Endothelial cell of umbilical vein (primary cell): ENCODE measurements at regions not wholly inside any gene's neighbourhood (a gene's known extent, or its start where the extent isn't known, plus 50 kb on each side); places are given as distances from the start of the nearest gene placed in this dataset.

Experiments used
- CTCF ChIP-seq, 2 donors: IDR thresholded peaks; 1 replicate in 1 of 2; 2 replicates in 1 of 2; pipeline ENCODE4 v1.5.1; 2011; ENCODE audit warnings: low read length in 2 of 2, mild to moderate bottlenecking in 2 of 2, moderate library complexity in 2 of 2, control low read depth in 1 of 2, inconsistent platforms in 1 of 2, low read depth in 1 of 2; ENCODE audit not compliant: insufficient read depth in 1 of 2; ENCODE audit errors: extremely low read depth in 1 of 2
- EZH2 ChIP-seq: IDR thresholded peaks from 2 replicates; pipeline ENCODE4 v1.6.1; 2012; ENCODE audit warnings: borderline replicate concordance, low read depth, mild to moderate bottlenecking, moderate library complexity, low read length, inconsistent platforms; ENCODE audit not compliant: severe bottlenecking
- JUN ChIP-seq: IDR thresholded peaks from 2 replicates; pipeline ENCODE4 v1.6.1; 2011; ENCODE audit warnings: borderline replicate concordance, low read depth; ENCODE audit not compliant: insufficient read length, insufficient read depth
- MAX ChIP-seq: IDR thresholded peaks from 2 replicates; pipeline ENCODE4 v1.6.1; 2011; ENCODE audit not compliant: insufficient read depth, insufficient read length
- POLR2A ChIP-seq: IDR thresholded peaks from 2 replicates; pipeline ENCODE4 v1.6.1; 2012; ENCODE audit warnings: low read depth, mild to moderate bottlenecking, control low read depth, low read length
- POLR2AphosphoS5 ChIP-seq: IDR thresholded peaks from 2 replicates; pipeline ENCODE4 v1.6.1; 2012; ENCODE audit warnings: low read depth, mild to moderate bottlenecking, control low read depth, low read length, moderate library complexity; ENCODE audit not compliant: insufficient read depth

GRCh38 chr6:98358173-98358572 lies 476.2 kb upstream of the POU3F2 start:
- no peak for TF ChIP-seq EZH2
- TF ChIP-seq CTCF (IDR thresholded peaks at IDR 0.05; ENCODE audit: extremely low read depth in 1 of 2, insufficient read depth in 1 of 2, low read depth in 1 of 2, low read length in 2 of 2), result no peak
- no peak for TF ChIP-seq MAX
- no peak for TF ChIP-seq POLR2A
- TF ChIP-seq JUN, result no peak
- TF ChIP-seq POLR2AphosphoS5, result no peak
